ENCODE measurements at regions not wholly inside any gene's neighbourhood (a gene's known extent, or its start where the extent isn't known, plus 50 kb on each side); places are given as distances from the start of the nearest gene placed in this dataset.

- DNase-seq (ENCODE audit: low read depth): no peak
Measured at GRCh38 chr4:183852910-183853547, 52.1 kb upstream of the STOX2 start.

GRCh38 chr4:183853548-183853940 lies 51.6 kb upstream of the STOX2 start:
- DNase-seq (ENCODE audit: low read depth): no peak
